GM19452 (cell line): ENCODE measurements at regions not wholly inside any gene's neighbourhood (a gene's known extent, or its start where the extent isn't known, plus 50 kb on each side); places are given as distances from the start of the nearest gene placed in this dataset.

Source experiments
- ATAC-seq: cut with Tn5 transposase; IDR thresholded peaks from one replicate; pipeline ENCODE4 v1.9.1; 2021; ENCODE audit not compliant: unreplicated experiment

DNA sequence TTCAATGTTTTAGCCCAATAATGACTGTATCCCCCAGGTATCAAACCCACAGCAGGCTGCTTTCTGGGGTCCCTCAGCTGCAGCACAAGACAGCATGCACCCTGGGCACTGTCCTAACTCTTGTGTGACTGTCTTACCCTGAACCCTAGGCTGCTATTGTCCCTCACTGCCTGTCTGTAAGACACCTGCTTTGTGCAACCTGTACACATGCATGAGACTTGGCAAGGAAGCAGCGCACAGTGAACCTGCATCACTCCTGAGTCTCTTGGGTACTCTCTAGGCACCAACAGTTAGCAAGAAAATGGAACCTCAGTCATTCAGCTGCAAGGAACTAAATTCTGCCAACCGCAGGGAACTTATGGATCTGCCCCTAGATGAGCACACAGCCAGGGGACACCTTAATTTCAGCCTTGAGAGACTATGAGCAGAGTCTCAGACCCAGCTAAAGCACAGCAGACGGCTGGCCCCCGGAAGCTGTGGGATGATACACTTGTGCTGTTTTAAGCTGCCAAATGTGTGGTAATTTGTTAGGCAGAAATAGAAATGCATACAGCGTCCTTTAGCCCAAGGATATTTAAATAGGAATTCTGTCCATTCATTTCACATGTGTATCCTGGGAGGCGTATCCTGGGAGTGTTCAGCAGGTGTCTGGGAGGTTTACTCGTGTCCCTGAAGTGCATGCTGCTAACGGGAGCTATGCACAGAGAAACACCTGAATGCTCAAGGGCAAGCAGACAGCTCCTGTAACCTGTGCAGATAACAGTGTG lies 223.8 kb downstream of the KLF13 start:
- no peak for ATAC-seq

- ATAC-seq: no peak
These were observed 224.7 kb downstream of the KLF13 start for GRCh38 chr15:31551323-31551722.

- ATAC-seq: no peak
These were observed 226.0 kb downstream of the KLF13 start for GRCh38 chr15:31552482-31553099.

DNA sequence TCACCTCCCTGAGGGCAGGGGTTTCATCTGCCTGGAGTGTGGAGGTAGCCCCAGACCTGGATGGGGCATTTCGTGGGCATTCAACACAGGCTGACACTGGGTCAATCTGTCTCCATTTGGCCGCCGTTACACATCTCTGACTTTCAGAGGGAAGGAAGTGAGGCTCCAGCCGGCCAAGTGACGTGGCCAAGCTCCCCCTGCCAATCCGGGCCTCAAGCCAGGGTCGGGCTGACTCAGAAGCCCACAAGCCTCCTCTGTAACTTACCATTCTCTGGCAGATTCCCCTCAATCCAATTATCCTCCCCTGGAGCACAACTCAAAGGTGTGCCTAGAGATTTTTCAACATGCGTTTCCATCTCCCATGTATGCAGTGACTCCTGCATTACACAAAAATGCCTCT lies 227.6 kb downstream of the KLF13 start:
- ATAC-seq: no peak

GRCh38 chr15:31555022-31555421 lies 228.4 kb downstream of the KLF13 start:
- ATAC-seq: no peak

GRCh38 chr15:31556494-31557150 lies 230.0 kb downstream of the KLF13 start:
- no peak for ATAC-seq

GRCh38 chr15:31557899-31558298 lies 231.3 kb downstream of the KLF13 start:
- no peak for ATAC-seq

DNA sequence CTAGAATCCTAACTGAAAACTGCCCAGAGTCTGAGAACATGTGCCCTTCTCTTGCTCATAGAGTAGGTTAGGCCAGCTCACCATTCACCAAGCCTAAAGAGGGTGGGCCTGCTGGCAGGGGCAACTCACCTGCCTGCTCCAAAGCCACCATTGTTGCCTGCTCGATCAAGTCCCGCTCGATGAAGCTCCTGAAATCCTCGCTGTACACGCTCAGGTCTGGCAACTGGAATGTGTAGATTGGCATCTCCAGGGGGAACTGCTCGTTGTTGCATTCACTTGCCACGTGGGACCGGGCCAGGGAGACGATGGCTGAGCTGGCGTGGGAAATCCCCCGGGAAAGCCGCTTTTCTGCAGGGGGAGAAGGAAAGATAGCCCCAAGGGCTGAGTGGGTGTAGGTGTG lies 232.2 kb downstream of the KLF13 start:
- no peak for ATAC-seq

GRCh38 chr15:31559786-31560185 lies 233.2 kb downstream of the KLF13 start:
- ATAC-seq: no peak

DNA sequence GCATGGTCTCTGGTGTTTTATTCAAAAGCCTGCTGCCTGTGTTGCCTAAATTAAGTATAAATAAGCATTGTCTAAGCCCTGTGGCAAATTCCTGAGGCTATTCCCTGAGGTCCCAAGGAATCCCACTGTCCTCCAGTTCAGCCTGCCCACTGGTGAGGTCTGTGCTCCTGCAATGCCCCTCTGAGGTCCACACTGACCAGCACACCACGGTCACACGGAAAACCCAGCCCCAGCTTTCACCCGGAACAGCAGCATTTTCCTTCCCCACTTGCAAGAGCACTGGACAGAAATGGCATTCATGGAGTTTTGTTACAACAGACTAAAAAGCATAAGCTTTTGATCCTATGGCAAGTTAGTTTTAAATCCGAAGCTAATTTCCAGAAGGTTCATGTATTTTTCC lies 234.0 kb downstream of the KLF13 start:
- ATAC-seq: no peak

DNA sequence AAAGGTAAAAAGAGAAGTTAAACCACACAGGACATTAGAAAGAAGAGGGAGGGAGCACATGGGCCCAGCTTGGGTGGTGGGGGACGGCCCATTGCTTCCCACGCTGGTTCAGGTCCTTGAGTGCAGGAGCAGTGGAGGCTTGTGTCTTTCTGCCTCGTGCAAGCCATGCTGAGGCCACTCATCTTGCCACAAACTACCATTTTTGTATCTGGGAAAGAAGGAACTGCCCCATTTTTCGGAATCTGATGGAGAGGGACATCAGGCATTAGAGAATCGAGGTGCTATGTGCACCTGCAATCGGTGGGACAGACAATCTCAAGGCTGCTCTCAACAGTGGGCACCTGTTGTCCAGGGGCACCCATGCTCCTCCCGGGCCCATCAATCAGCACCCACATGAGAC lies 234.5 kb downstream of the KLF13 start:
- ATAC-seq: no peak

- no peak for ATAC-seq
These were observed 236.4 kb downstream of the KLF13 start for GRCh38 chr15:31563001-31563400.

- no peak for ATAC-seq
These were observed 236.8 kb downstream of the KLF13 start for GRCh38 chr15:31563421-31563820.

GRCh38 chr15:31567861-31568260 lies 241.2 kb downstream of the KLF13 start:
- no peak for ATAC-seq

GRCh38 chr15:31569836-31570235 lies 243.2 kb downstream of the KLF13 start:
- ATAC-seq: no peak

DNA sequence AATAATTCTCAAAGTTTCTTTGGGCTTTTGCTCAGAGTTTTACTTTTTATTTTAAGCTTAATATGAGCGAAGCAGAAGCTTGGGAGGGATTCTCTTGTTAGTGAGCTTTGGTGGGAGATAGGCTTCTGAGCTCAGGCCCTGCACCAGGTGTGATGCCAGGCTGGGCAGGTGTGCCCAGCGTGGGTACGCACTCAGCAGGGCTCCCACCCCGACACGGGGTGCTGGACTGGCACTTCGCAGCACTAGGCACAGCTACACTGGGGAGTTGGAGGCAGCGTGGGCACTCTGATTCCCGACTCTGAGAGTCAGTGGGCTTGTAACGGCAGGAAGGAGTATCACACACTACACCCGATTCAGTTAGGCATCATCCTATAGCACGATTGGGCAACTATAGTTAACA lies 244.0 kb downstream of the KLF13 start:
- no peak for ATAC-seq

DNA sequence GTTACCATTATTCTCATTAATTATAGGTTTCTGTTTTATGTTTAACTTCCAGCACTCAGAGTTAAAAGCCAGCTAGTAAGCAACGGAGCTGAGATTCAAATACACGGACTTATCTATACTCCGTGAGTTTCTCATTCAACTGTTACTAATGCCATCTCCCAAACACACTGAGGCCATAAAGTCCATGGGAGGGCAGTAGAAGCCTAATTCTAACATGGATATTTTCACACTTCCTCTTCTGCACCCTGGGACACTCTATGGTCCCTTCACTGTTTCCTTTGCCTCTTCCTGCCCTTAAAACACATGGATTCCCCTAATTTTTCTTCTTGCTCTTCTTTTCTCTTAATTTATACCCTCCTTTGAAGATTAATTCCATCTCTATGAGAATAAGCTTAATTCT lies 245.0 kb downstream of the KLF13 start:
- ATAC-seq: no peak

DNA sequence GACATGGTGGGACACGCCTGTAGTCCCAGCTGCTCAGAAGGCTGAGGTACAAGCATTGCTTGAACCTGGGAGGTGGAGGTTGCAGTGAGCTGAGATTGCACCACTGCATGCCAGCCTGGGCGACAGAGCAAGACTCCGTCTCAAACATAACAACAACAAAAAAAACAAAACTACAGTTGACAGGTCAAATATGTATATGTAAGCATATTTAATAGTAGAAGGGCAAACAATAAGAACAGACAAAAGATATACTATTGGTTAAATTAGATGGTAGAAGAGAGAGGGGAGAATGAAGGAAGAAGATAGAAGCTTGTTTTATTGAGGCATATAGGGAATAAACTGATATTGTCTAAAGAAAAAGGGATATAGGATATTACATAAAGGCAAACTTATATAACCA lies 247.1 kb downstream of the KLF13 start:
- ATAC-seq: no peak

DNA sequence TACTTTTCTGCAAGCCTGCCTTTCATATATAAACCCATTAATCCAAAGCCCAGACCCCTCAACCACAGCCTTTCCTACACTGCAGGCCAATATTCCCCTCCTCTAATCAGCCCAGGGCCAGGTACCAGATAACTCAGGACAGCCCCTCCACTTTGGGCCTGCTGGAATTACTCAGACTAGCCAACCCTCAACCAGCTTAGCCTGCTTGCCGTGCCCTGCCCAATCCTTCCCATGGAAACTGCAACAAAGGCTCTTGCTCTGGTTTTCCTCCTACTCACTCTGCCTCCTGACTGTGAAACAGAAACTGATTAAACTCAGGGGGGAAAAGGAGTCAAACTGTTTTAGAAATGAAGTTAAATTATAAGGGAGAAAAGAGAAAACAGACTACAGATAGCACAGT lies 248.1 kb downstream of the KLF13 start:
- no peak for ATAC-seq

- ATAC-seq: no peak
These were observed 250.5 kb downstream of the KLF13 start for GRCh38 chr15:31577108-31577507.

- ATAC-seq: no peak
These were observed 252.6 kb downstream of the KLF13 start for GRCh38 chr15:31579282-31579681.

GRCh38 chr15:31579976-31580375 lies 253.3 kb downstream of the KLF13 start:
- ATAC-seq: no peak
